OCI-LY7 (cell line): ENCODE measurements at regions not wholly inside any gene's neighbourhood (a gene's known extent, or its start where the extent isn't known, plus 50 kb on each side); places are given as distances from the start of the nearest gene placed in this dataset.

ENCODE experiments used
- CTCF ChIP-seq: fragments of 200-600 bp; sonication (generic); conservative IDR thresholded peaks from 2 replicates; pipeline ENCODE4 v1.5.1; 2014; ENCODE audit warnings: mild to moderate bottlenecking, antibody characterized with exemption, low read length, moderate library complexity, mixed read lengths
- EZH2phosphoT487 ChIP-seq: fragments of 200-600 bp; sonication (generic); IDR thresholded peaks from 2 replicates; pipeline ENCODE4 v1.6.1; 2018; ENCODE audit warnings: low read depth, borderline replicate concordance, mild to moderate bottlenecking, mixed run types, antibody characterized with exemption, low read length, moderate library complexity, mixed read lengths

- TF ChIP-seq CTCF = no peak
- TF ChIP-seq EZH2phosphoT487 = no peak
Observed at GRCh38 chr10:62618576-62619412, 185.7 kb upstream of the ADO start.
